ENCODE measurements at regions not wholly inside any gene's neighbourhood (a gene's known extent, or its start where the extent isn't known, plus 50 kb on each side); places are given as distances from the start of the nearest gene placed in this dataset.

DNA sequence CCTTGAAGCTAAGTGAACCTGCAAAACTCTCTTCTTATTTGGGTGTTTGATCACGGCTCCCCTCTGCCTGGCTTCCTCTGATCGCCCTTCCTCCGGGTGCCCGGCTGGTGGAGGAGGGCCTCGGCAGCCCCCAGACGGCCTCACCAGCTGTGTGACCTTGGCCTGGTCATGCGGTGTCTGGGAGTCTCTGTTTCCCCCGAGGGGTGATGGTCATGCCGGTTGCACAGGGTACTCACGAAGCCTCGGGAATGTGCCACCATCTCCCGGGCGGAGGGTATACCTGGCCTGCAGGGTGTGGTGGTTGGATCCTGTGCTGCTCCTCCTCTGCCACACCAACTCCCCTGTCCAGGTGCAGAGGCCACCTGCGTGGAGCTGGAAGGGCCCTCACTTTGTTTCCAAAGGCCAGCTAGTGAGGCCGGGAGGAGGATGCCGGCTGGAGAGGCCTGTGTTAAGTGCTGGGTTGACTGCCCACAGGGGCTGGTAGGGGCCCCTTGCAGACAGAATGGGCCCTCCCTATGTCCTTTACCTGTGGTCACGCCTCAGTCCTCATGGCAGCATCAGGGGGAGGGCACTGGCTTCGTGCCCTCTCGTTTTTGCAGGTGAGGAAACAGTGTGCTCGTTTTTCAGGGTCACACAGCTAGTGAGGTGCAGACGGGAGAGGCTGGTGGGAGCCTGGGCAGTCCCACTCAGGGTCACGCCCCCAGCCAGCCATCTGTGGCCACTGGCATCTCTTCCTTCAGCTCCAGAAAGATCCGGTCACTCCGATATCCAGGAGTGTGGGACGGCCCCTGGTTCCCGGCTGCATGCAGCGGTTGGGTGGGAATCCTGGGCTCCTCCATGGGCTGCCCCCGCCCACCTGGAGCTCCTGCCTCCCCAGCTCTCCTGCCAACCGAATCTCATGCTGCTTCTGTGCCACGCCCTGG, 148.5 kb upstream of the GSE1 start:
- H3K36me3 ChIP-seq: no peaks in the 10 kb centered on the region
- peaks cover 44% of the 10 kb centered on the region for H3K4me1 ChIP-seq
- DNase-seq (ENCODE audit: low spot score in 2 of 2): no peak
- 83% methylated on average over 25 of the region's 30 CpGs for WGBS
- H3K9me3 ChIP-seq: no peaks in the 10 kb centered on the region
- TF ChIP-seq POLR2A (IDR thresholded peaks at IDR 0.05) (no peak), EP300 (IDR thresholded peaks at IDR 0.05) (no peak)
- H3K27ac ChIP-seq: no peak overlapping the region
- H3K4me3 ChIP-seq: no peak overlapping the region
- H3K27me3 ChIP-seq: peaks cover 3% of the 10 kb centered on the region

DNA sequence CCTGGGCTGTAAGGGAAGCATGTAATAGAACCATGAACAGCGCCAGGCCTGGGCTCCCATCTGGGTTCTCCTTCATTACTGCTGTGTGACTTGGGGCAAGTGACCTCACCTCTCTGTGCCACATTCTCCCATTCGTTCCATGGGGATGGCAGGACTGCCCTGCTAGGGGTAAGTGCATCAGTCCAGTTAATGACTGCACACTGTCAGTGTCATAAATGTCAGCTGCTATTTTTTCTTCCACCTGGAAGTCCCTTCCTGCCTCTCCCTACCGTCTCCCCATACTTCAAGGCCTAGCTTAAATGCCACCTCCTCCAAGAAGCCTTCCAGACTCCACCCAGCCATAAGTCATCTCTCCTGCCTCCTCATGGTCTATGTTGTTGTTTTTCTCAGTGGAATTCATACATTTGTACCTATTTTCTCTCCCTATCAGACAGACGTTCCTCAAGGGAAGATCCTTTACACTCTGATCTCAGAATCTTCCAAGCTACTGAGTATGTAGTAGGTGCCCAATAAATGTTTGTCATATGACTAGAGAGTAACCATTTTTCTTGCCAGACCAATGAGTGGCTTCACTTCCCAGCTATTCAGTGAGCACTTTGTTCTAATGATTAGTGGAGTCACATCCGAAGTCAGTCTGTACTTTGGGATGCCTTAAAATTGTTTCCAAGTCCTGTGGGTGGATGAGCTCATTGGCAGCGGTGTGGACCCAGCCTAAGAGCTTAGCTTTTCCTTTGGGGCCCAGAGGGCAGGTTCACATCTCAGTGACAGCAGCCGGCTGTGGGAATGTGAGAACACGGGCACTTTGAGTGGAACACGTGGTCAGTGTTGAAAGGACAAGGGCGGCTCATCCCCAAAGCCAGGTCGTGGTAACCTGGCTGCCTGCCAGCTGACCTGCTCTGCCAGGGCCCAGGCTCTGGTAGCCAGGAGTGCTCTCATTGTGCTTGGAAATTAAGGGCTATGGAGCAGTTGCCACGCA, 147.5 kb upstream of the GSE1 start:
- peaks cover 3% of the 10 kb centered on the region for H3K27me3 ChIP-seq
- no peak overlapping the region for H3K27ac ChIP-seq
- peaks cover 34% of the 10 kb centered on the region for H3K4me1 ChIP-seq
- H3K36me3 ChIP-seq: no peaks in the 10 kb centered on the region
- DNase-seq (ENCODE audit: low spot score in 2 of 2): no peak
- TF ChIP-seq POLR2AphosphoS5 (IDR thresholded peaks at IDR 0.05): no peak
- TF ChIP-seq, protein P1, sequence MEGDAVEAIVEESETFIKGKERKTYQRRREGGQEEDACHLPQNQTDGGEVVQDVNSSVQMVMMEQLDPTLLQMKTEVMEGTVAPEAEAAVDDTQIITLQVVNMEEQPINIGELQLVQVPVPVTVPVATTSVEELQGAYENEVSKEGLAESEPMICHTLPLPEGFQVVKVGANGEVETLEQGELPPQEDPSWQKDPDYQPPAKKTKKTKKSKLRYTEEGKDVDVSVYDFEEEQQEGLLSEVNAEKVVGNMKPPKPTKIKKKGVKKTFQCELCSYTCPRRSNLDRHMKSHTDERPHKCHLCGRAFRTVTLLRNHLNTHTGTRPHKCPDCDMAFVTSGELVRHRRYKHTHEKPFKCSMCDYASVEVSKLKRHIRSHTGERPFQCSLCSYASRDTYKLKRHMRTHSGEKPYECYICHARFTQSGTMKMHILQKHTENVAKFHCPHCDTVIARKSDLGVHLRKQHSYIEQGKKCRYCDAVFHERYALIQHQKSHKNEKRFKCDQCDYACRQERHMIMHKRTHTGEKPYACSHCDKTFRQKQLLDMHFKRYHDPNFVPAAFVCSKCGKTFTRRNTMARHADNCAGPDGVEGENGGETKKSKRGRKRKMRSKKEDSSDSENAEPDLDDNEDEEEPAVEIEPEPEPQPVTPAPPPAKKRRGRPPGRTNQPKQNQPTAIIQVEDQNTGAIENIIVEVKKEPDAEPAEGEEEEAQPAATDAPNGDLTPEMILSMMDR (IDR thresholded peaks at IDR 0.05): no peak
- no peak for TF ChIP-seq EP300 (IDR thresholded peaks at IDR 0.05)
- no peak for TF ChIP-seq POLR2A (IDR thresholded peaks at IDR 0.05)
- no peak overlapping the region for H3K4me3 ChIP-seq
- H3K9me3 ChIP-seq: no peaks in the 10 kb centered on the region
- WGBS: 41% methylated on average over 10 of the region's 12 CpGs

DNA sequence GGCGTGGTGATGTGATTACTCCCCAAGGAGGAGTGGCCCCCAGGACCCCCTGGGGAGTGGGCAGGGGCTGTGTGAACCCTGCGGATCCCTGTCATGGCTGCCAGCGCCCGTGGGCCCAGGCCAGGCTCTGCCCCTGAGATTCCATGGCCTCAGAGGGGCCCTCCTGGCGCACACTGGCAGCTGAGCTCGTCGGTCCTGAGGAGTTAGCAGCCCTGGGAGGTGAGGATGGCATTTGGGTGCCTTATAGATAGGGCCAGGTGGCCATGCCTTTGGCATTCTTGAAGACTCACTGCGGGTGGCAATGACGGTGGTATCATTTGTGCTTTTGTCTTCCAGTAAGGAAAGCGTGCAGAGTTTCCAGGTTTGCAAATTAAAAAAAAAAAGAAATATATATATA, 146.8 kb upstream of the GSE1 start:
- Histone ChIP-seq H3K36me3 (no peaks in the 10 kb centered on the region), H3K27me3 (peaks cover 3% of the 10 kb centered on the region), H3K4me3 (no peak overlapping the region), H3K27ac (no peak overlapping the region), H3K9me3 (no peaks in the 10 kb centered on the region), H3K4me1 (peaks cover 29% of the 10 kb centered on the region)
- 82% methylated on average over 9 of the region's 10 CpGs for WGBS
- DNase-seq (ENCODE audit: low spot score in 2 of 2): no peak
- no peak for TF ChIP-seq EP300 (IDR thresholded peaks at IDR 0.05)
- no peak for TF ChIP-seq POLR2AphosphoS5 (IDR thresholded peaks at IDR 0.05)
- TF ChIP-seq, protein P1 (IDR thresholded peaks at IDR 0.05): no peak
- no peak for TF ChIP-seq POLR2A (IDR thresholded peaks at IDR 0.05)

DNA sequence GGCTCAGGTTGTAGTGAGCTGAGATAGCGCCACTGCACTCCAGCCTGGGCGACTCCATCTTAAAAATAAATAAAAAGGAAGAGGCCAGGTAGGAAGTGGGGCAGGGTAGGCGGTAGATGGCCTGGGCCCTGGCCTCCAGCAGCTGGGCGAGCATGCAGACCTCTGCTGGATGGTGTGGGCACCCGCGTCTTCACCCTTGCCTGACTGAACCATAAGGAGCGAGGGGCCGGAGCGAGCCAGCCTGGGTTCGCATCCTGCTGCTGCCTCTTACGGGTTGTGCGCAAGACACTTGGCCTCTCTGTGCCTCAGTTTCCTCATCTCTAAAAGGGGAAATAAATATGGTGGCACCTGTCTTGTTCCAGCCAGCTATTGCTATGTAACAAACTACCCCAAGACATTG, 146.1 kb upstream of the GSE1 start:
- no peak overlapping the region for H3K4me3 ChIP-seq
- TF ChIP-seq EP300 (IDR thresholded peaks at IDR 0.05) (no peak), POLR2AphosphoS5 (IDR thresholded peaks at IDR 0.05) (no peak), POLR2A (IDR thresholded peaks at IDR 0.05) (no peak)
- TF ChIP-seq, protein P1 (IDR thresholded peaks at IDR 0.05): no peak
- no peak overlapping the region for H3K27ac ChIP-seq
- 96% methylated on average over 12 of the region's 12 CpGs for WGBS
- H3K36me3 ChIP-seq: no peaks in the 10 kb centered on the region
- no peak for DNase-seq (ENCODE audit: low spot score in 2 of 2)
- peaks cover 26% of the 10 kb centered on the region for H3K4me1 ChIP-seq
- H3K27me3 ChIP-seq: peaks cover 1% of the 10 kb centered on the region
- no peaks in the 10 kb centered on the region for H3K9me3 ChIP-seq

DNA sequence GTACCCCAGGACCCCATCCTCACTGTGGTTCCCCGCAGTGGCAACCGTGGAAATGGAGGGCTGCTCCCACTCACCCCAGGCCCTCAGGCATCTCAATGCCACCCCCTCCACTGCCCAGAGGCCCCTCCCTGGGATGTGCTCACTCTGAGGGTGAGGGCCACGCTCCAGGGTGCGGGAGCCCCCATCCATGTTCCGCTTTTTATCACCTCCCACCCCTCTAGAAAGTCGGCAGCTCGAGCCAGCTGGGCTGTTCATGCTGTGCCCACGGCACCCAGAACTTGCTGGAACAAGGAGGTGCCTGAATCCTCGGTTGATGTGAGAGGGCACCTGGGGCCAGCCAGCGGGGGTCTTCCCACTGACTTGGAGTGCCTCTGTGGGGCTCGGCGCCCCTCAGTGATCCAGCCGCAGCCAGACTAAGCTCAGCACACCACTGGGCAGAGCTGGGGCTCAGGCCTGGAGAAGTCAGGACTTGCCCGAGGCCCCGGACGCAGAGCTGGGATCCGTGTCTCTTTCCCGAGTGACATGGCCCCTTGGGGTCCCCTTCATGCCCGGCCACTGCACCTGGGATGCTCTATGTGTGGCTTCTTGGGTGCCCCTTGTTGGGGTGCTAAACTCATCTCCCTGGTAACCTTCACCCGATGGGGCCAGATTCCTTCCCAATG, 143.1 kb upstream of the GSE1 start:
- H3K4me1 ChIP-seq: peaks cover 42% of the 10 kb centered on the region
- no peaks in the 10 kb centered on the region for H3K36me3 ChIP-seq
- no peaks in the 10 kb centered on the region for H3K27me3 ChIP-seq
- WGBS: 96% methylated on average over 5 of the region's 20 CpGs
- TF ChIP-seq EP300 (IDR thresholded peaks at IDR 0.05): no peak
- TF ChIP-seq POLR2A (IDR thresholded peaks at IDR 0.05): no peak
- TF ChIP-seq POLR2AphosphoS5 (IDR thresholded peaks at IDR 0.05): no peak
- TF ChIP-seq, protein P1 (IDR thresholded peaks at IDR 0.05): no peak
- DNase-seq (ENCODE audit: low spot score in 2 of 2): no peak
- no peak overlapping the region for H3K27ac ChIP-seq
- no peak overlapping the region for H3K4me3 ChIP-seq
- H3K9me3 ChIP-seq: no peaks in the 10 kb centered on the region
